ENCODE measurements at regions not wholly inside any gene's neighbourhood (a gene's known extent, or its start where the extent isn't known, plus 50 kb on each side); places are given as distances from the start of the nearest gene placed in this dataset.

DNA sequence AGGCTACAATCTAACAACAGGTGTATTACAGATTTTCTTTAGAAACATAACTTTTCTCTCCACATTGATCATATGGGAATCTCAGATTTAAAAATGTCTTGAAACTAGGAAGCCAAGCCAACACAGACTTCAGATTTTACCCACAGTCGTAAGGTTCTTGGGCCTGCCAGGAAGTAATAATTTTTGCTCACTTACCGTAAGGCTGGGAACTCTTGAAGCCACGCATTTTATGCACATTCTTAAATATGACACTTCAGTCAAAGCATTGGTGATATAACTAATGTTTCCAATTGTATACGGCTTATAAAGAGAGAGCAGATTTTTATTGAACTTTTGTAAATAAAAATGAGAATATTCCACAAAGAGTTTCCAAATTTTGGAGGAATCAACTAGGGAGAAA, 328.9 kb upstream of the TRPC7 start:
- no peak for DNase-seq (ENCODE audit: low spot score)

- DNase-seq (ENCODE audit: low spot score) = no peak
Observed at GRCh38 chr5:136689552-136689951, 324.2 kb upstream of the TRPC7 start.

DNA sequence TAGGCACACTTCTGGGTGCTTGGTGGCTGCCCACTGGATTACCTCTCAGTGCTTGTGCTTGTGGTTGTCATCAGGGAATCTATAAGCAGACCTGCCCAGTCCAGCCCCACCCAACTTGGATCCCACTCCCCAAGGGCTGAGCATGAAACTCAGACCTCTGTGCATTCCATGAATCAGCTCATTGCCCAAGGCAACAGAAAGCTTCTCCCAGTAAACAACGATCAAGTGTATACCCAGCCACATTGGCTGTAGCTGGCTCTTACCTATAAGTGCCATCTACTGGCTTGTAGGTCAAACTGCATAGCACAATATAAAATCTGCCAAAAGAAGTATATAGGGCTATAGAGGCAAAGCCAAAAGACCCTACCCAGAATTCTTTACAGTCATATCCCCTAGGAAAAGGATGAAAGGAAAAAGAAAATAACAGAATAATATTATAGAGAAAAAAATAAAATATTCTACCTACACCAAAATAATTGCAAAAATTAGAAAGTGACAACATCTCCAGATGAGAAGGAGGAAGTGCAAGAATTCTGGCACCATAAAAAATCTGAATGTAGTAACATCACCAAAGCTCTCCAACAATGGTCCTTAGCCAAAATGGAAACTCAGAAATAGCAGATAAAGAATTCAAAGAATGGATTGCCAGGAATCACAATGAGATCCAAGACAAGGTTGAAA, 321.0 kb upstream of the TRPC7 start:
- DNase-seq (ENCODE audit: low spot score) = no peak

DNA sequence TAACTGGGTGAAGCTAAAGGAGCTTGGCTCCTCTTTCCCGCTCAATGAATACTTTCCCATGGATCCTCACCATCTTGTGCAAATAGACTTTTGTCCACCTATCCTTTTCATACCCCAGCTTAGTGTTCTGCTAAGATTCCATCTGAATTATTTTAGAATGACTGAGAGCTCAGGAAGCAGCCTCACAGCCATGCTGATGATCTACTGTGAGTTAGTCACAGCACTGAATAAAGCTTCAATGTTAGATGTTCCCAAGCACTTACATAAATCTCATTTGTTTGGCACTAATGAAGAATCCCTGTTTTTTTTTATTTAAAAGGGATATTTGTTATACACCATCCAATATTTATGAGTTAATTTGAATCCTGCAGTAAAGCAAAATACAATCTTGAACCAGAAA, 317.6 kb upstream of the TRPC7 start:
- DNase-seq (ENCODE audit: low spot score) = no peak

GRCh38 chr5:136679233-136679632, 313.9 kb upstream of the TRPC7 start:
- DNase-seq (ENCODE audit: low spot score) = no peak

GRCh38 chr5:136677217-136677616, 311.9 kb upstream of the TRPC7 start:
- no peak for DNase-seq (ENCODE audit: low spot score)

GRCh38 chr5:136676685-136677084, 311.3 kb upstream of the TRPC7 start:
- no peak for DNase-seq (ENCODE audit: low spot score)

DNA sequence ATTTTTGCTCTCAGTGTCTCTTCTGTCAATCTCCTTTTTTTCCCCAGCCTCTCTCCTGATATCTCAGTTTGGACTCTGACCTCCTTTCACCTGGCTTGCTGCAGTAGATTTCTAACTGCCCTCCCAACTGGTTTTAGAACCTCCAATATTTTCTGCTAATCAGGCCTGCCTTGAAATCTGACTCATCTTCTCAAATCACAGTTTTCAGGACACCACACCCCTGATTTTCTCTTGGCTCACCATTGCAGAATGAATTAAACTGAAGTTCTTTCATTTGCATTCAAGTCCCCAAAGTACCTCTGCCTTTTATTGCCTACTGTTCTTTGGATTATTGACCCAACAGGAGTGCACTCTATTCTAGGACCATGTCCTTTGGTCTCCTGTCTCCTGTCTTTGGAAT, 310.4 kb upstream of the TRPC7 start:
- DNase-seq (ENCODE audit: low spot score) = no peak

GRCh38 chr5:136674178-136674577, 308.8 kb upstream of the TRPC7 start:
- no peak for DNase-seq (ENCODE audit: low spot score)

- no peak for DNase-seq (ENCODE audit: low spot score)
Observed at GRCh38 chr5:136667789-136668188, 302.4 kb upstream of the TRPC7 start.

DNA sequence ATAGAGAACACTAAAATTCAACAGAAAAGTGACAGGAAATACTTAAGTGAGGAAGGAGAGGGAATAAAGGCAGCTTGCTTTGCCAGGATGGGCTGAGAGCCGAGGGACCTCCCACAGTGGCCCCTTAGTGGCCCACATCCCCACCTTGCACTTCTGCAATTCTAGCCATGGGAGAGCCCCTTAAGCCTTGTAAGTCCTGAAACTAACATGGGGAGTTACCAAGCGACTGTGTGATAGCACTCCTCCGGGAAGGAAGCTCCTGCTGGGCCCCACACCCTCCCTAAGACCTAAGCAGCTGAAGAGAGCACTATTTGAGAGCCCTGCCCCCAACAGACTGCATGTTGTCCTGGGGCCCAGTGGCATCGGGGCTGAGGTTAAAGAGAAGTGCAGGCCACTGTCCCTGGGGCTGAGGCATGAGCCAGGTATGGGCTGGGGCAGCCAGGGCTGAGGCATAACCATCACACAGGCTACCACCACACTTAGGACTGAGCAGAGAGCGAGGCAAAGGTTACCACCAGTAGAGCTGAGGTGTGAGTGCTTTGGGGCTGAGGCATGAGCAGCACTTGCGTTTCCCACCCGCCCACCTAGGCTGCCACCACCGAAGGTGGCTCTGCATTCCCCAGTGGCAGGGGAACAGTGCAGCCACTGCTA, 301.8 kb upstream of the TRPC7 start:
- DNase-seq (ENCODE audit: low spot score) = no peak

DNA sequence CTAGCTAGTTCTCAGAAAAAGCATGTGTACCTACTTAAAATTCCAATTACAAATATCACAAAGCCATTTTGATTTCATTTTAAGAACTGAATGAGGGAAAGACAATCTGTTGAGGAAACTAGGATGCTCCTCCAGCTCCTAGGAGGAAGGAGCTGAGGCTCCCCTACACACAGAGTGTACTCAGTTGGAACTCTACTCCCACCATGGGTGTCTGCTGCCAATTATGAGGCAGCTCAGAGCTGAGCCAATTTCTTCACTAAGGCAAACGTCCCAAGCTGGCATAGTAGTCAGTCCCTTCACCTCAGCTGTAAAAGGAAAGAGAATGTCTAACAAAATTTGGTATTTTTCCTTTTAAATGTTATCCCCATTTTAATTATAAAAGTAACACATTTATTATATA, 300.0 kb upstream of the TRPC7 start:
- no peak for DNase-seq (ENCODE audit: low spot score)

GRCh38 chr5:136661026-136661425, 295.7 kb upstream of the TRPC7 start:
- DNase-seq (ENCODE audit: low spot score) = no peak

GRCh38 chr5:136656811-136657210, 291.5 kb upstream of the TRPC7 start:
- no peak for DNase-seq (ENCODE audit: low spot score)

- DNase-seq (ENCODE audit: low spot score) = no peak
Observed at GRCh38 chr5:136655468-136655867, 290.1 kb upstream of the TRPC7 start.

DNA sequence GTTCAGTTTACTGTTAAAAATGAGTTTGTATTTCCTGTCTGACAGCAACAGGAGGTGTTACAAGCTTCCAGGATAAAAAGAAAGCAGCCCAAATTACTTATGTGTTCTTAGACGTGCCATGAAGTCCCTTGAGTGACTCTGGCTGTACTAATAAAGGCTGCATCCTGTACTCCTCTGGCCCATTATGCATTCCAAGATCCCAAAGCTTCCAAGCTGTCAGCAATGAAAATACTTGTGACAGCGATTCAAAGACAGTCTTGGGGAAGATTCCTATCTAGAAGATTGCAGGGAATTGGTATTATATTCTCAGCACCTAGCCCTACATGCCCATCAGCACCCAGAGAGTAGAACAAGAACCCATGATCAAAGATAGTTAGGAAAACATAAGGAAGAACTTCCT, 281.6 kb upstream of the TRPC7 start:
- no peak for DNase-seq (ENCODE audit: low spot score)

GRCh38 chr5:136642976-136643375, 277.6 kb upstream of the TRPC7 start:
- DNase-seq (ENCODE audit: low spot score) = no peak

- no peak for DNase-seq (ENCODE audit: low spot score)
Observed at GRCh38 chr5:136639616-136640015, 274.3 kb upstream of the TRPC7 start.

GRCh38 chr5:136638084-136638483, 272.7 kb upstream of the TRPC7 start:
- DNase-seq (ENCODE audit: low spot score) = no peak

GRCh38 chr5:136636001-136636400, 270.7 kb upstream of the TRPC7 start:
- DNase-seq (ENCODE audit: low spot score) = no peak

DNA sequence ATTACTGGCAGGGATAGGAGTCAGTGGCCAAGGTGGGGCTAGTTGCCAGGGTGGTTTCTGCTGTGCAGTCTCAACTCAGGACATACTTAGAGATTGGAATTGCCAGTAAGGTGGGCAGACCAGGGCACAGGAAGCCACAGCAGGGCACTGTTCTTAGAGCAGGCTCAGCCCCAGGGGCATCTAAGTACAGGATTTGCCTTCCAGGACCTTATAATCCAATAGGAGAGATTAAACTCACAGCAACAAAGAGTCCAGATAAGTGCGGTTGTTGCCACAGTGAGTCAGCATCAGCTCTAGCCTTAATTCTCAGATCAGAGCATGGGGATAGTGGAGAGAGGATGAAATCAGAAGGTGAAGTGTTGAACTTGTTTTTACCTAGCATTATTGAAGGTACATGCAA, 265.8 kb upstream of the TRPC7 start:
- DNase-seq (ENCODE audit: low spot score) = no peak

GRCh38 chr5:136629125-136629792, 263.9 kb upstream of the TRPC7 start:
- DNase-seq (ENCODE audit: low spot score) = no peak

DNA sequence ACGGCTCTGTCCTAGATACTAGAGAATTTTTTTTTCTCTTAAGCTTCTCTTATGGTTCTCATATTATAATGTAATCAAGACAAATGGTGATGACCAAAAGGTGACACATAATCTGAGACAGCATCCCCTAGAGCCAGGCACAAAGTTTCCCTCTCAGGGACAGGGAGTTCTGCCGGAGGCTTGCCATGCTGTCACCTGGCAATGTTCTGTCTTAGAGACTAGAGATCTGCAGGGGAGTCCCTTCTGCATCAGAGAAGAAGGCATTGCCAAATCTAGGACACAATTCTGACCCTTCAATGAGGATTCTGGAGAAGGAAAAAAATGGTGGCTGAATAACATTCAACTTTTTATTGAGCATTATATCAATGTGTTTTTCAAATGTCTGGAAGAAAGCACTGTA, 261.2 kb upstream of the TRPC7 start:
- no peak for DNase-seq (ENCODE audit: low spot score)

DNA sequence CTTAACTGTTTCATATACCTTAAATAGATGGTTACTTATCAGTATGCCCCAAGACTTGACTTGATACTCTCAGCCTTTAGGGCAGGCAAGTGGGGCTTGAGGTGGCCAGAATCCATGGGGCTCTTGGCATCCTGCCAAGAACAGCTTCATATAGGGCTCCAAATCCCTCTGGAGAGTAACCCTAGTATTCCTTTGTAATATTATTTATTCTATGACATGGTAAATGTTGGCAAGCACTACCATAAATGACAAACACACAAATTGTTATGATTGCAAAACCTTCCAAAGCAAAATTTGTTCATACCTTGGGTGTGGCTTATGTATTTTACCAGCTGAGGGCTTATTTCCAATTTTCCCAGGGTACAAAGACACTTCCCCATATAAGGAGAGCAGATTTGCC, 257.4 kb upstream of the TRPC7 start:
- no peak for DNase-seq (ENCODE audit: low spot score)
